ENCODE measurements at regions not wholly inside any gene's neighbourhood (a gene's known extent, or its start where the extent isn't known, plus 50 kb on each side); places are given as distances from the start of the nearest gene placed in this dataset.

GRCh38 chr13:38042771-38043170 lies 173.2 kb upstream of the TRPC4 start:
- H3K9me3 Mint-ChIP-seq, result peaks cover 10 to 12% of the 10 kb centered on the region in 2 donors
- no peaks in the 10 kb centered on the region for H3K4me1 Mint-ChIP-seq (ENCODE audit: low read depth)
- no peak overlapping the region for H3K27ac Mint-ChIP-seq
- no peak for ATAC-seq (replicated peaks in 1 of 2)
- no peak for DNase-seq
- H3K36me3 Mint-ChIP-seq (ENCODE audit: insufficient read depth in 2 of 2), result peaks cover 1 to 2% of the 10 kb centered on the region in 2 donors
- H3K27me3 Mint-ChIP-seq (ENCODE audit: low read depth), result no peaks in the 10 kb centered on the region
- no peak overlapping the region for H3K4me3 Mint-ChIP-seq

GRCh38 chr13:38024431-38024830 lies 154.9 kb upstream of the TRPC4 start:
- no peaks in the 10 kb centered on the region for H3K4me1 Mint-ChIP-seq (ENCODE audit: low read depth)
- H3K4me3 Mint-ChIP-seq, result no peak overlapping the region
- H3K27ac Mint-ChIP-seq, result no peak overlapping the region
- H3K36me3 Mint-ChIP-seq (ENCODE audit: insufficient read depth in 2 of 2), result peaks cover 1 to 4% of the 10 kb centered on the region in 2 donors
- peaks cover 21 to 25% of the 10 kb centered on the region in 2 donors for H3K9me3 Mint-ChIP-seq
- DNase-seq (no peak), ATAC-seq (replicated peaks in 1 of 2) (no peak)
- H3K27me3 Mint-ChIP-seq (ENCODE audit: low read depth), result no peaks in the 10 kb centered on the region

GRCh38 chr13:38017320-38017719 lies 147.7 kb upstream of the TRPC4 start:
- H3K27ac Mint-ChIP-seq, result no peak overlapping the region
- H3K4me3 Mint-ChIP-seq, result no peak overlapping the region
- peaks cover 1 to 4% of the 10 kb centered on the region in 2 donors for H3K36me3 Mint-ChIP-seq (ENCODE audit: insufficient read depth in 2 of 2)
- no peaks in the 10 kb centered on the region for H3K27me3 Mint-ChIP-seq (ENCODE audit: low read depth)
- ATAC-seq (replicated peaks in 1 of 2), result no peak
- peaks cover 13 to 17% of the 10 kb centered on the region in 2 donors for H3K9me3 Mint-ChIP-seq
- no peaks in the 10 kb centered on the region for H3K4me1 Mint-ChIP-seq (ENCODE audit: low read depth)
- no peak for DNase-seq

GRCh38 chr13:38013676-38014075 lies 144.1 kb upstream of the TRPC4 start:
- Mint-ChIP-seq H3K27ac (no peak overlapping the region), H3K27me3 (ENCODE audit: low read depth) (no peaks in the 10 kb centered on the region), H3K4me1 (ENCODE audit: low read depth) (no peaks in the 10 kb centered on the region), H3K9me3 (peaks cover 2 to 3% of the 10 kb centered on the region in 2 donors), H3K4me3 (no peak overlapping the region), H3K36me3 (ENCODE audit: insufficient read depth in 2 of 2) (no peaks in the 10 kb centered on the region)
- ATAC-seq (replicated peaks in 1 of 2) (no peak), DNase-seq (no peak)

GRCh38 chr13:38012096-38012495 lies 142.5 kb upstream of the TRPC4 start:
- Mint-ChIP-seq H3K4me1 (ENCODE audit: low read depth) (no peaks in the 10 kb centered on the region), H3K27ac (no peak overlapping the region), H3K36me3 (ENCODE audit: insufficient read depth in 2 of 2) (no peaks in the 10 kb centered on the region), H3K4me3 (no peak overlapping the region), H3K9me3 (peaks cover 2 to 3% of the 10 kb centered on the region in 2 donors), H3K27me3 (ENCODE audit: low read depth) (no peaks in the 10 kb centered on the region)
- no peak for DNase-seq
- no peak for ATAC-seq (replicated peaks in 1 of 2)

- H3K27ac Mint-ChIP-seq, result no peak overlapping the region
- no peaks in the 10 kb centered on the region for H3K4me1 Mint-ChIP-seq (ENCODE audit: low read depth)
- H3K4me3 Mint-ChIP-seq, result no peak overlapping the region
- H3K9me3 Mint-ChIP-seq, result peaks cover under 1 to 3% of the 10 kb centered on the region in 2 donors
- no peak for DNase-seq
- no peaks in the 10 kb centered on the region for H3K27me3 Mint-ChIP-seq (ENCODE audit: low read depth)
- no peak for ATAC-seq (replicated peaks in 1 of 2)
- no peaks in the 10 kb centered on the region for H3K36me3 Mint-ChIP-seq (ENCODE audit: insufficient read depth in 2 of 2)
Measured at GRCh38 chr13:38008636-38009035, 139.1 kb upstream of the TRPC4 start.

GRCh38 chr13:38002606-38003005 lies 133.0 kb upstream of the TRPC4 start:
- ATAC-seq (replicated peaks in 1 of 2), result no peak
- H3K27ac Mint-ChIP-seq, result no peak overlapping the region
- no peak for DNase-seq
- H3K36me3 Mint-ChIP-seq (ENCODE audit: insufficient read depth in 2 of 2), result no peaks in the 10 kb centered on the region
- no peak overlapping the region for H3K4me3 Mint-ChIP-seq
- H3K9me3 Mint-ChIP-seq, result peaks cover 0 to 3% of the 10 kb centered on the region in 2 donors
- H3K4me1 Mint-ChIP-seq (ENCODE audit: low read depth), result no peaks in the 10 kb centered on the region
- no peaks in the 10 kb centered on the region for H3K27me3 Mint-ChIP-seq (ENCODE audit: low read depth)

- DNase-seq, result no peak
- H3K27me3 Mint-ChIP-seq (ENCODE audit: low read depth), result no peaks in the 10 kb centered on the region
- no peak overlapping the region for H3K4me3 Mint-ChIP-seq
- no peaks in the 10 kb centered on the region for H3K36me3 Mint-ChIP-seq (ENCODE audit: insufficient read depth in 2 of 2)
- no peak overlapping the region for H3K27ac Mint-ChIP-seq
- H3K4me1 Mint-ChIP-seq (ENCODE audit: low read depth), result no peaks in the 10 kb centered on the region
- H3K9me3 Mint-ChIP-seq, result peaks cover 1 to 2% of the 10 kb centered on the region in 2 donors
- no peak for ATAC-seq (replicated peaks in 1 of 2)
Measured at GRCh38 chr13:37997641-37998040, 128.1 kb upstream of the TRPC4 start.

GRCh38 chr13:37995092-37995491 lies 125.5 kb upstream of the TRPC4 start:
- Mint-ChIP-seq H3K27ac (no peak overlapping the region), H3K36me3 (ENCODE audit: insufficient read depth in 2 of 2) (no peaks in the 10 kb centered on the region), H3K4me1 (ENCODE audit: low read depth) (no peaks in the 10 kb centered on the region), H3K4me3 (no peak overlapping the region), H3K9me3 (peaks cover 1 to 5% of the 10 kb centered on the region in 2 donors), H3K27me3 (ENCODE audit: low read depth) (no peaks in the 10 kb centered on the region)
- ATAC-seq (replicated peaks in 1 of 2), result no peak
- no peak for DNase-seq

GRCh38 chr13:37986811-37987210 lies 117.2 kb upstream of the TRPC4 start:
- no peak overlapping the region for H3K4me3 Mint-ChIP-seq
- H3K4me1 Mint-ChIP-seq (ENCODE audit: low read depth), result no peaks in the 10 kb centered on the region
- peaks cover 2 to 4% of the 10 kb centered on the region in 2 donors for H3K9me3 Mint-ChIP-seq
- DNase-seq (no peak), ATAC-seq (replicated peaks in 1 of 2) (no peak)
- H3K27ac Mint-ChIP-seq, result no peak overlapping the region
- no peaks in the 10 kb centered on the region for H3K27me3 Mint-ChIP-seq (ENCODE audit: low read depth)
- no peaks in the 10 kb centered on the region for H3K36me3 Mint-ChIP-seq (ENCODE audit: insufficient read depth in 2 of 2)

- DNase-seq (no peak), ATAC-seq (replicated peaks in 1 of 2) (no peak)
- no peaks in the 10 kb centered on the region for H3K27me3 Mint-ChIP-seq (ENCODE audit: low read depth)
- no peak overlapping the region for H3K27ac Mint-ChIP-seq
- peaks cover 2% of the 10 kb centered on the region in 2 donors for H3K9me3 Mint-ChIP-seq
- no peaks in the 10 kb centered on the region for H3K4me1 Mint-ChIP-seq (ENCODE audit: low read depth)
- H3K36me3 Mint-ChIP-seq (ENCODE audit: insufficient read depth in 2 of 2), result no peaks in the 10 kb centered on the region
- H3K4me3 Mint-ChIP-seq, result no peak overlapping the region
Measured at GRCh38 chr13:37985281-37985680, 115.7 kb upstream of the TRPC4 start.

GRCh38 chr13:37984357-37984756 lies 114.8 kb upstream of the TRPC4 start:
- Mint-ChIP-seq H3K36me3 (ENCODE audit: insufficient read depth in 2 of 2) (no peaks in the 10 kb centered on the region), H3K27ac (no peak overlapping the region), H3K9me3 (peaks cover 2% of the 10 kb centered on the region in 2 donors), H3K4me3 (no peak overlapping the region), H3K27me3 (ENCODE audit: low read depth) (no peaks in the 10 kb centered on the region), H3K4me1 (ENCODE audit: low read depth) (no peaks in the 10 kb centered on the region)
- DNase-seq (no peak), ATAC-seq (replicated peaks in 1 of 2) (no peak)

GRCh38 chr13:37981932-37982331 lies 112.4 kb upstream of the TRPC4 start:
- Mint-ChIP-seq H3K27ac (no peak overlapping the region), H3K9me3 (peaks cover 2% of the 10 kb centered on the region in 2 donors), H3K4me1 (ENCODE audit: low read depth) (no peaks in the 10 kb centered on the region), H3K4me3 (no peak overlapping the region), H3K36me3 (ENCODE audit: insufficient read depth in 2 of 2) (no peaks in the 10 kb centered on the region), H3K27me3 (ENCODE audit: low read depth) (no peaks in the 10 kb centered on the region)
- ATAC-seq (replicated peaks in 1 of 2), result no peak
- DNase-seq, result no peak

GRCh38 chr13:37978680-37979079 lies 109.1 kb upstream of the TRPC4 start:
- no peak overlapping the region for H3K4me3 Mint-ChIP-seq
- no peaks in the 10 kb centered on the region for H3K9me3 Mint-ChIP-seq
- no peaks in the 10 kb centered on the region for H3K4me1 Mint-ChIP-seq (ENCODE audit: low read depth)
- ATAC-seq (replicated peaks in 1 of 2) (no peak), DNase-seq (no peak)
- H3K27ac Mint-ChIP-seq, result no peak overlapping the region
- H3K36me3 Mint-ChIP-seq (ENCODE audit: insufficient read depth in 2 of 2), result no peaks in the 10 kb centered on the region
- no peaks in the 10 kb centered on the region for H3K27me3 Mint-ChIP-seq (ENCODE audit: low read depth)
